ENCODE measurements at regions not wholly inside any gene's neighbourhood (a gene's known extent, or its start where the extent isn't known, plus 50 kb on each side); places are given as distances from the start of the nearest gene placed in this dataset.

DNA sequence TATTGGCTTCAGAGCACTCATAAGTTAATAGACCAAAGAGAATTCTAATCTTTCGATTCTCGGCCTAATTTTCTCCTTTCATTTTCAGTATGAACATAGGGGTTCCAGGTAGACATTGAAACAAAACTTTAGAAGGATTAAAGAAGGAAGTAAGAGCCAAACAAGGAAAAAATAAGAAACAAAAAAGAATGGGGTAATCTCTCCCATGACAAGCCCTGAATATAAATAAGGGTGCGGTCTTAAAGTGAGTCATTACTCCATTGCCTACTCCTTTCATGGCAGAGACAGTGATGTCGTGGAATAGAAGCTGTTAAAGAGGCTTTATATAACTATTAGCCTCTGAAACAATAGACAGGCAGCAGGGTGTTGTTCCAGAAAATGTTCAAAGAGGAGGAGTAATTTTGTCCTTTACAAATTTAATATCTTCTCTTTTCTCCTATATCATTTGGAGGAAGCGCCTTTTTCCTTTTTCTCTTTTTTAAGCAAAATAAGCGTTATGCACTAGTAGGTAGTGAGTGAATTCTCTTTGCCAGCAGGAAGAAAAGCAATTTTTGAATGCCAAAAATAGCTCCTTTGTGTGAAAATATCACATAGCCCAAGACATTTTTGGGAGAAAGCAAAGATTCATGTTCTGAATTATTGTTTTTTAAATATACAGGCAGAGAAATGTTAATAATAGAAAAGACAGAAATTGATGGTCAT, 607.9 kb upstream of the KCNMB2 start:
- H3K27me3 Mint-ChIP-seq: no peaks in the 10 kb centered on the region
- ATAC-seq: no peak

GRCh38 chr3:177929310-177929709, 606.9 kb upstream of the KCNMB2 start:
- H3K36me3 Mint-ChIP-seq: no peaks in the 10 kb centered on the region
- POLR2A ChIA-PET: no interaction called here
- peak overlapping the region in 1 of 10 donors; percentile 10 for H3K27ac Mint-ChIP-seq
- H3K27me3 Mint-ChIP-seq: no peaks in the 10 kb centered on the region
- DNase-seq (no peak), ATAC-seq (no peak)
- H3K4me3 Mint-ChIP-seq: no peak overlapping the region
- peaks cover 0 to 3% (median 1%) of the 10 kb centered on the region in 4 donors for H3K4me1 Mint-ChIP-seq
- no peaks in the 10 kb centered on the region for H3K9me3 Mint-ChIP-seq

More for the DNA sequence above, 607.9 kb upstream of the KCNMB2 start:
- Mint-ChIP-seq H3K4me1 (peaks cover 0 to 3% (median 1%) of the 10 kb centered on the region in 4 donors), H3K9me3 (peaks cover 0 to 3% (median 0%) of the 10 kb centered on the region in 9 donors), H3K4me3 (no peak overlapping the region), H3K36me3 (no peaks in the 10 kb centered on the region), H3K27ac (peak overlapping the region in 1 of 10 donors; percentile 5)
- no peak for DNase-seq
- POLR2A ChIA-PET: no interaction called here

- ATAC-seq (no peak), DNase-seq (no peak)
- H3K27ac Mint-ChIP-seq: no peak overlapping the region
- H3K9me3 Mint-ChIP-seq: no peaks in the 10 kb centered on the region
- H3K27me3 Mint-ChIP-seq: no peaks in the 10 kb centered on the region
- POLR2A ChIA-PET: no interaction called here
- peaks cover 0 to 7% (median 2%) of the 10 kb centered on the region in 4 donors for H3K4me1 Mint-ChIP-seq
- no peak overlapping the region for H3K4me3 Mint-ChIP-seq
- no peaks in the 10 kb centered on the region for H3K36me3 Mint-ChIP-seq
Measured at GRCh38 chr3:177930771-177931170, 605.5 kb upstream of the KCNMB2 start.

- Mint-ChIP-seq H3K4me1 (peaks cover 0 to 7% (median 2%) of the 10 kb centered on the region in 4 donors), H3K27ac (no peak overlapping the region), H3K9me3 (no peaks in the 10 kb centered on the region), H3K4me3 (no peak overlapping the region), H3K27me3 (no peaks in the 10 kb centered on the region), H3K36me3 (no peaks in the 10 kb centered on the region)
- POLR2A ChIA-PET: no interaction called here
- DNase-seq (no peak), ATAC-seq (no peak)
Measured at GRCh38 chr3:177931346-177931745, 604.9 kb upstream of the KCNMB2 start.

- Mint-ChIP-seq H3K27ac (no peak overlapping the region), H3K36me3 (no peaks in the 10 kb centered on the region), H3K4me3 (no peak overlapping the region)
Measured at GRCh38 chr3:177932346-177932745, 603.9 kb upstream of the KCNMB2 start.

DNA sequence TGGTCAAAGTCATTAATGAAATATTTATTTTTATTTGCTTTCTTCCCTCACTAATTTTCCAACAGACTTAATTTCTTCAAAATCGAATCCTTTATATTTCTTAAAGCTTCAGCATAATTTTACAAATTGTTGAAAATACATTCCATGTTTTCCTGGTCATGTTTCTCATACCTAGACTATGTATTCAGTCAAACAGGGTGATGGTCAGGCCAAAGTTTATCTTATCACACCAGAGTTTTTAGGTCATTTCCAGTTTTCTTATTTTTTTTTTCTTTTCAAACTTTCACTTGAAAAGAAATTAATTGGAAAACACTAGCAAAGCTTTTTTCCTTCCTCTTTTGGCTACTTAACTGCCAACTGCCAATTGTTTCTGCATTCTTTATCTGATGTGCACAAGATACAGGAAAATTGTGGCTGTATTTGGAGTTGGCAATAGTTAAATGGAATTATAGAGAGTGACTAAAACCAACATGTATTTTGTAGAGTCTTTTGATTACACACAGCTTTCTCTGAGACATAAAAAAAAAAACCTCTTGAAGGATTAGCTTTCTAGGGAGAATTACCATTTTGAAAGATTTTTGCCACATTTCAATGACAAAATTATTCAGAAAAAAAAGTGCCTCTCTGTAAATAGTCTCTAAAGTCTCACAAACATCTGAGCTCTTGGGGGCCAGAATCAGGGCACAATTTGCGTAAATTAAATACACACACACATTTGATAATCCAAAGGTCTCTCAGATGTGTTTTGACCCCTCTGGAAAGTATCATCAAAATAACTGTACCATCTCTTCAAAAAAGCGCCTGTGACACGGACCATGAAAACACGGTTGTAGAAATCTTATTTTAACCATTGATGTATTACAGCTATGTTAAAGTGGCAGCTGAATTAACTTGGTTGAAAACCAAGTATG, 603.2 kb upstream of the KCNMB2 start:
- Mint-ChIP-seq H3K27me3 (no peaks in the 10 kb centered on the region), H3K27ac (peak overlapping the region in 1 of 10 donors; percentile 44), H3K4me1 (peaks cover 0 to 7% (median 2%) of the 10 kb centered on the region in 4 donors), H3K4me3 (no peak overlapping the region), H3K9me3 (no peaks in the 10 kb centered on the region), H3K36me3 (no peaks in the 10 kb centered on the region)
- DNase-seq (no peak), ATAC-seq (no peak)
- POLR2A ChIA-PET: interaction anchor here (0.7 kb wide), 1 partner anchor 17 kb away, joined by 3 read pairs; no protein-coding TSS in a partner anchor

More at GRCh38 chr3:177932346-177932745, 603.9 kb upstream of the KCNMB2 start:
- H3K9me3 Mint-ChIP-seq: no peaks in the 10 kb centered on the region
- H3K4me1 Mint-ChIP-seq: peaks cover 0 to 7% (median 2%) of the 10 kb centered on the region in 4 donors
- DNase-seq (no peak), ATAC-seq (no peak)
- POLR2A ChIA-PET: no interaction called here
- no peaks in the 10 kb centered on the region for H3K27me3 Mint-ChIP-seq

DNA sequence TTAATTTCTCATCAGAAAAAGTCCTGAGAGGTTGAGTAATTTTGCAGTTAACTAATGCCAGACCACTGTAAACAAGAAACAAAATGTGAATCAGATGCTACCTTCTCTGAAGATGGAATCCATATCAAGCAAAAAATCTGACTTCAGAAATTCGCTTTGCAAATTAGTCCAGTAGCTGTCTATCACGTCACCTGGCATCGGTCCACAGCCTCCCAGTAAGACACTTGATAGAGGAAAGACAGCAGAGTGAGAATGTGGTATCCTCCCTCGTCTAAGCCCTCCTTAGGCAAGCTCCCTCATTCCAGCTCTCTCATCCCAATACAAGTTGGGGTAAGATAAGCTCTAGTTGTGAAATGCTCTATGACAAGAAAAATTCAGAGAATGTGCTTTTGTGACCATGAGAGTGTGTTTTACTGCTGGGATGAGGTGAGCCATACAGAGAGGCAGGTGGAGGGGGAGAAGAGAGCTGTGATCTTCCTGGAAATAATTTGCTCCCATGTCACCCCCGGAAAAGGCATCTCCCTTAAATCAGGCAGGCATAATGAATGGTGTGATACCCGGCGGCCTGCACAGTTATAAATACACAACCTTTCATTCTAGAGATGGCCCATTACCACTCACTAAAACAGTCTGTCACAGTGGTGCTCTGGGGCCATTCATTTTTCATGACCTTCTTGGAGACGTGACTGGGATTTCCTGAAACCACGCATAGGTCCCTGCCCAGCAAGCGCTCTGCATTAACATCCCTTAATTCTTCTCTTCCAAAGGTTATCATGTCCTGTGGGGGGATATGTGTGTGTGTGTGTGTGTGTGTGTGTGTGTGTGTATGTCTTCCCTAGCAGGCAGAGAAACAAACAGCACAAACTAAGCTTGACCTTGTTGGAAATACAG, 602.0 kb upstream of the KCNMB2 start:
- H3K36me3 Mint-ChIP-seq: no peaks in the 10 kb centered on the region
- H3K9me3 Mint-ChIP-seq: no peaks in the 10 kb centered on the region
- peak overlapping the region in 1 of 10 donors; percentile 58 for H3K27ac Mint-ChIP-seq
- peaks cover 0 to 5% (median 2%) of the 10 kb centered on the region in 4 donors for H3K4me1 Mint-ChIP-seq
- no peak overlapping the region for H3K4me3 Mint-ChIP-seq
- POLR2A ChIA-PET: no interaction called here
- DNase-seq: no peak
- ATAC-seq: no peak
- H3K27me3 Mint-ChIP-seq: no peaks in the 10 kb centered on the region

- Mint-ChIP-seq H3K36me3 (no peaks in the 10 kb centered on the region), H3K27ac (no peak overlapping the region), H3K4me1 (peaks cover 0 to 5% (median 0%) of the 10 kb centered on the region in 4 donors), H3K4me3 (no peak overlapping the region), H3K9me3 (no peaks in the 10 kb centered on the region), H3K27me3 (no peaks in the 10 kb centered on the region)
- DNase-seq: no peak
- ATAC-seq: no peak
- POLR2A ChIA-PET: no interaction called here
Measured at GRCh38 chr3:177935047-177935446, 601.2 kb upstream of the KCNMB2 start.

GRCh38 chr3:177936721-177937120, 599.5 kb upstream of the KCNMB2 start:
- DNase-seq (no peak), ATAC-seq (no peak)
- Mint-ChIP-seq H3K9me3 (peaks cover 0 to 1% (median 0%) of the 10 kb centered on the region in 9 donors), H3K4me1 (peaks cover 0 to 5% (median 0%) of the 10 kb centered on the region in 4 donors), H3K36me3 (no peaks in the 10 kb centered on the region), H3K4me3 (no peak overlapping the region), H3K27me3 (no peaks in the 10 kb centered on the region), H3K27ac (no peak overlapping the region)
- POLR2A ChIA-PET: no interaction called here

DNA sequence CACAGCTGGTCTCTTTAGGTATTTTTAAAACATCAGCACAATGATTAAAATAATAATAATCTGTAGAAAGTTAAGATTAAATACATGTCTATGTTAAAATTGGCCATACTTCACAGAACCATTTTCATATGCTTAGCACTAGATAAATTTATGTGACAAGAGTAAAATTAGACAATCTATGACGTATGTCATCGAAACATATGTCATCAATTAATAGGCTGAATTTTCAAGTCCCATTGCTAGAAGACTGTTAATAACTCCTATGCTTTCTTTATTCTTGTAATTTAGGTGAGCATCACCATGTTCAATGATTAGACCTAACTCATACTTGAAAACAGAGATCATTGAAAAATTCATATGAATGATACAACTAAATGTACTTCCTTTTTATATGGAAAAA, 593.3 kb upstream of the KCNMB2 start:
- Mint-ChIP-seq H3K27me3 (no peaks in the 10 kb centered on the region), H3K4me3 (peak overlapping the region in 2 of 10 donors; percentile 9), H3K36me3 (peaks cover 0 to 4% (median 3%) of the 10 kb centered on the region in 3 donors), H3K4me1 (peaks cover 18 to 33% (median 29%) of the 10 kb centered on the region in 4 donors), H3K9me3 (peaks cover 0 to 7% (median 0%) of the 10 kb centered on the region in 9 donors), H3K27ac (peak overlapping the region in 2 of 10 donors; percentile 25 to 47)
- DNase-seq: no peak
- ATAC-seq: no peak
- POLR2A ChIA-PET: no interaction called here

GRCh38 chr3:177944228-177944661, 592.0 kb upstream of the KCNMB2 start:
- ATAC-seq (peak; percentile 79 to 83), DNase-seq (peak in 6 of 10 donors; percentile 5 to 69 (median 37))
- Mint-ChIP-seq H3K36me3 (peaks cover 0 to 4% (median 3%) of the 10 kb centered on the region in 3 donors), H3K27ac (peak overlapping the region; percentile 59 to 92 (median 84)), H3K27me3 (no peaks in the 10 kb centered on the region), H3K9me3 (peaks cover 0 to 7% (median 0%) of the 10 kb centered on the region in 9 donors), H3K4me3 (peak overlapping the region; percentile 19 to 79 (median 61)), H3K4me1 (peaks cover 18 to 36% (median 30%) of the 10 kb centered on the region in 4 donors)
- POLR2A ChIA-PET: no interaction called here

- no peaks in the 10 kb centered on the region for H3K27me3 Mint-ChIP-seq
- ATAC-seq (no peak), DNase-seq (no peak)
- H3K27ac Mint-ChIP-seq: peak overlapping the region in 6 of 10 donors; percentile 5 to 86 (median 61)
- H3K4me1 Mint-ChIP-seq: peaks cover 18 to 43% (median 30%) of the 10 kb centered on the region in 4 donors
- peaks cover 0 to 4% (median 3%) of the 10 kb centered on the region in 3 donors for H3K36me3 Mint-ChIP-seq
- H3K9me3 Mint-ChIP-seq: peaks cover 0 to 7% (median 0%) of the 10 kb centered on the region in 9 donors
- peak overlapping the region in 2 of 10 donors; percentile 3 to 8 for H3K4me3 Mint-ChIP-seq
- POLR2A ChIA-PET: no interaction called here
Measured at GRCh38 chr3:177946048-177946447, 590.2 kb upstream of the KCNMB2 start.
